ENCODE measurements at regions not wholly inside any gene's neighbourhood (a gene's known extent, or its start where the extent isn't known, plus 50 kb on each side); places are given as distances from the start of the nearest gene placed in this dataset.
"Not testable (repeated sequence)": the region's sequence is repeated elsewhere in the genome, so short reads cannot be mapped to it uniquely, and the experiment has no call there.

- intact Hi-C loops (cut with DNase I; ENCODE audit: low total_unique reads) = no loop called here
- peak in 1 of 2 donors; percentile 14 for DNase-seq
- WGBS, 5 donors = 49 to 60% (median 53%) methylated on average over 5 of the region's 5 CpGs
Measured at GRCh38 chr3:8170971-8171508, 330.6 kb upstream of the LMCD1 start.

GRCh38 chr3:8173892-8174291 is 327.7 kb upstream of the LMCD1 start:
- H3K36me3 ChIP-seq = no peaks in the 10 kb centered on the region
- no peak for DNase-seq
- no peaks in the 10 kb centered on the region for H3K9me3 ChIP-seq
- WGBS, 5 donors = 49 to 66% (median 64%) methylated on average over 2 of the region's 2 CpGs
- no peak for TF ChIP-seq CTCF (IDR thresholded peaks at IDR 0.05)
- no peak for TF ChIP-seq POLR2AphosphoS5 (IDR thresholded peaks at IDR 0.05)
- no peak for TF ChIP-seq EP300 (IDR thresholded peaks at IDR 0.05)
- TF ChIP-seq POLR2A (IDR thresholded peaks at IDR 0.05) = no peak
- intact Hi-C loops (cut with DNase I; ENCODE audit: low total_unique reads) = no loop called here
- H3K27ac ChIP-seq = no peak overlapping the region
- H3K4me3 ChIP-seq = no peak overlapping the region
- no peaks in the 10 kb centered on the region for H3K27me3 ChIP-seq
- no peaks in the 10 kb centered on the region for H3K4me1 ChIP-seq

More at GRCh38 chr3:8170971-8171508, 330.6 kb upstream of the LMCD1 start:
- no peaks in the 10 kb centered on the region for H3K27me3 ChIP-seq
- TF ChIP-seq POLR2AphosphoS5 (IDR thresholded peaks at IDR 0.05) = no peak
- no peak for TF ChIP-seq CTCF (IDR thresholded peaks at IDR 0.05)
- TF ChIP-seq EP300 (IDR thresholded peaks at IDR 0.05) = no peak
- TF ChIP-seq POLR2A (IDR thresholded peaks at IDR 0.05) = no peak
- no peaks in the 10 kb centered on the region for H3K4me1 ChIP-seq
- H3K9me3 ChIP-seq = no peaks in the 10 kb centered on the region
- H3K27ac ChIP-seq = no peak overlapping the region
- H3K4me3 ChIP-seq = no peak overlapping the region
- no peaks in the 10 kb centered on the region for H3K36me3 ChIP-seq

- H3K36me3 ChIP-seq; H3K27ac ChIP-seq; intact Hi-C loops (cut with DNase I; ENCODE audit: low total_unique reads); H3K27me3 ChIP-seq; H3K9me3 ChIP-seq; DNase-seq; H3K4me3 ChIP-seq; H3K4me1 ChIP-seq: not testable (repeated sequence)
- WGBS, 5 donors = 82 to 90% (median 85%) methylated on average over 10 of the region's 10 CpGs
Measured at GRCh38 chr3:8176759-8177483, 324.7 kb upstream of the LMCD1 start.

- DNase-seq; intact Hi-C loops (cut with DNase I; ENCODE audit: low total_unique reads); H3K4me1 ChIP-seq; H3K36me3 ChIP-seq; H3K27ac ChIP-seq; H3K27me3 ChIP-seq; H3K4me3 ChIP-seq; H3K9me3 ChIP-seq: not testable (repeated sequence)
- 81 to 91% (median 86%) methylated on average over 7 of the region's 7 CpGs for WGBS, 5 donors
Measured at GRCh38 chr3:8178516-8178915, 323.1 kb upstream of the LMCD1 start.

- H3K27ac ChIP-seq = peak overlapping the region in 1 of 5 donors; percentile 43
- H3K36me3 ChIP-seq = no peaks in the 10 kb centered on the region
- WGBS, 5 donors = 22 to 50% (median 35%) methylated on average over 1 of the region's 1 CpG
- no peaks in the 10 kb centered on the region for H3K9me3 ChIP-seq
- peaks cover 0 to 10% (median 9%) of the 10 kb centered on the region in 4 donors for H3K4me1 ChIP-seq
- peak; percentile 45 to 81 for DNase-seq
- intact Hi-C loops (cut with DNase I; ENCODE audit: low total_unique reads) = no loop called here
- no peaks in the 10 kb centered on the region for H3K27me3 ChIP-seq
- no peak overlapping the region for H3K4me3 ChIP-seq
- TF ChIP-seq POLR2AphosphoS5 (IDR thresholded peaks at IDR 0.05) = peak in 2 of 3 donors; percentile 48 to 57
- no peak for TF ChIP-seq EP300 (IDR thresholded peaks at IDR 0.05)
Measured at GRCh38 chr3:8182904-8183303, 318.7 kb upstream of the LMCD1 start.

GRCh38 chr3:8183627-8184026 is 318.0 kb upstream of the LMCD1 start:
- Histone ChIP-seq H3K27ac (peak overlapping the region in 2 of 5 donors; percentile 31 to 43), H3K9me3 (no peaks in the 10 kb centered on the region), H3K4me3 (no peak overlapping the region), H3K36me3 (no peaks in the 10 kb centered on the region), H3K27me3 (no peaks in the 10 kb centered on the region), H3K4me1 (peaks cover 0 to 10% (median 9%) of the 10 kb centered on the region in 4 donors)
- WGBS, 5 donors = 39 to 47% (median 43%) methylated on average over 3 of the region's 3 CpGs
- DNase-seq = peak; percentile 46 to 55
- TF ChIP-seq CTCF (IDR thresholded peaks at IDR 0.05) (no peak), POLR2AphosphoS5 (IDR thresholded peaks at IDR 0.05) (no peak), EP300 (IDR thresholded peaks at IDR 0.05) (no peak), POLR2A (IDR thresholded peaks at IDR 0.05) (no peak)
- intact Hi-C loops (cut with DNase I; ENCODE audit: low total_unique reads) = no loop called here

Measured in stomach (tissue), 8 donors.